ENCODE measurements at regions not wholly inside any gene's neighbourhood (a gene's known extent, or its start where the extent isn't known, plus 50 kb on each side); places are given as distances from the start of the nearest gene placed in this dataset.
"Not testable (repeated sequence)": the region's sequence is repeated elsewhere in the genome, so short reads cannot be mapped to it uniquely, and the experiment has no call there.

- DNase-seq (ENCODE audit: low spot score) (no peak), ATAC-seq (no peak)
- no peaks in the 10 kb centered on the region for H3K27me3 Mint-ChIP-seq (ENCODE audit: insufficient read depth, low read depth, poor library complexity)
- Histone ChIP-seq H4K20me1 (replicated peaks; ENCODE audit: insufficient read depth) (no peaks in the 10 kb centered on the region), H3K79me2 (replicated peaks; ENCODE audit: insufficient read depth) (no peaks in the 10 kb centered on the region), H2AFZ (no peak overlapping the region), H3F3A (replicated peaks; ENCODE audit: low read depth) (no peaks in the 10 kb centered on the region), H3K27me3 (ENCODE audit: insufficient read depth) (no peaks in the 10 kb centered on the region), H3K9me2 (ENCODE audit: insufficient read depth) (peaks cover 11% of the 10 kb centered on the region; the same call in 1 of the 2 replicates), H3K4me3 (no peak overlapping the region), H3K36me3 (ENCODE audit: insufficient read depth) (no peaks in the 10 kb centered on the region), H3K4me1 (ENCODE audit: insufficient read depth) (no peaks in the 10 kb centered on the region), H3K4me2 (no peak overlapping the region), H3K27ac (ENCODE audit: low read depth) (no peak overlapping the region)
- H3K4me3 Mint-ChIP-seq = no peak overlapping the region
- peaks cover 16% of the 10 kb centered on the region for H3K36me3 Mint-ChIP-seq (ENCODE audit: low read depth)
- peaks cover 18% of the 10 kb centered on the region for H3K9me3 Mint-ChIP-seq
- no peak overlapping the region for H3K27ac Mint-ChIP-seq
- no peak for TF ChIP-seq ZNF462 (CRISPR knock-in tag; IDR thresholded peaks at IDR 0.05)
- no peak for TF ChIP-seq CTCF (conservative IDR thresholded peaks at IDR 0.05; ENCODE audit: low read depth in 2 of 2)
- no peak for TF ChIP-seq ETS1 (IDR thresholded peaks at IDR 0.05)
- TF ChIP-seq POLR2AphosphoS5 (IDR thresholded peaks at IDR 0.05; ENCODE audit: low read depth) = no peak
- no peaks in the 10 kb centered on the region for H3K4me1 Mint-ChIP-seq
Observed at GRCh38 chr6:119929121-119929520, 579.6 kb upstream of the MAN1A1 start.

GRCh38 chr6:119924888-119925287 lies 575.3 kb upstream of the MAN1A1 start:
- H3K4me1 ChIP-seq (ENCODE audit: insufficient read depth); H3K27ac Mint-ChIP-seq; H3K79me2 ChIP-seq (replicated peaks; ENCODE audit: insufficient read depth); H3K4me3 ChIP-seq; H3K36me3 ChIP-seq (ENCODE audit: insufficient read depth); DNase-seq (ENCODE audit: low spot score); H3K4me1 Mint-ChIP-seq; H3K27me3 ChIP-seq (ENCODE audit: insufficient read depth); H3K27ac ChIP-seq (ENCODE audit: low read depth); ATAC-seq; H3F3A ChIP-seq (replicated peaks; ENCODE audit: low read depth); H3K4me3 Mint-ChIP-seq; H2AFZ ChIP-seq; H3K9me2 ChIP-seq (ENCODE audit: insufficient read depth); H4K20me1 ChIP-seq (replicated peaks; ENCODE audit: insufficient read depth); H3K4me2 ChIP-seq; H3K27me3 Mint-ChIP-seq (ENCODE audit: insufficient read depth, low read depth, poor library complexity): not testable (repeated sequence)
- peaks cover 55% of the 10 kb centered on the region for H3K9me3 Mint-ChIP-seq
- peaks cover 21% of the 10 kb centered on the region for H3K36me3 Mint-ChIP-seq (ENCODE audit: low read depth)
